ENCODE measurements at regions not wholly inside any gene's neighbourhood (a gene's known extent, or its start where the extent isn't known, plus 50 kb on each side); places are given as distances from the start of the nearest gene placed in this dataset.

DNA sequence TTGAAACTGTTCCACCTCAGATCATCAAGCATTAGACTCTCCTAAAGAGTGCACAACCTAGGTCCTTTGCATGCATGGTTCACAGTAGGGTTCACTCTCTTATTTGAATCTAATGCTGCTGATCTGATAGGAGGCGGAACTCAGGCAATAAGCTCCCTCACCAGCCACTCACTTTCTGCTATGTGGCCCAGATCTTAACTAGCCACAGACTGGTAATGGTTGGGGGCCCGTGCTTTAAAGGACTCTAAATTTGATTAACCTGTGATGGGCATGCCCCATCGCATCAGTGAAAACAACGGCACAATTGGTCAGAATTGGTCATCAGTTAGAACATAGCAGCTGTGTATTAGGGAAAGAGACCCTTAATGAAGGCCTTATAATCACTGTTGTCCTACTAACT lies 753.7 kb upstream of the SORCS1 start:
- no peaks in the 10 kb centered on the region for H3K27me3 ChIP-seq (ENCODE audit: insufficient read depth, low read length, poor library complexity, severe bottlenecking)
- no peaks in the 10 kb centered on the region for H3K9me2 ChIP-seq (replicated peaks; ENCODE audit: low read depth, low read length)
- H3K4me3 ChIP-seq (ENCODE audit: low read length, poor library complexity, severe bottlenecking) = no peak overlapping the region
- H3K36me3 ChIP-seq (ENCODE audit: insufficient read depth, low read length) = no peaks in the 10 kb centered on the region
- no peak for TF ChIP-seq EZH2phosphoT487 (IDR thresholded peaks at IDR 0.05; ENCODE audit: borderline replicate concordance)
- H3K79me2 ChIP-seq (ENCODE audit: insufficient read depth, low read length) = no peaks in the 10 kb centered on the region
- H3K9ac ChIP-seq (ENCODE audit: low read depth, low read length, poor library complexity, severe bottlenecking) = no peak overlapping the region
- H3K4me2 ChIP-seq (ENCODE audit: low read depth, low read length, poor library complexity, severe bottlenecking) = no peak overlapping the region
- H3K4me1 ChIP-seq (ENCODE audit: insufficient read depth, low read length, poor library complexity, severe bottlenecking) = no peaks in the 10 kb centered on the region
- no peaks in the 10 kb centered on the region for H4K20me1 ChIP-seq (ENCODE audit: insufficient read depth, low read length, poor library complexity, severe bottlenecking)
- H3F3A ChIP-seq (ENCODE audit: low read depth) = no peaks in the 10 kb centered on the region
- no peak overlapping the region for H2AFZ ChIP-seq (ENCODE audit: low read length)
- H3K9me3 ChIP-seq (ENCODE audit: insufficient read depth, low read depth, low read length) = no peaks in the 10 kb centered on the region

DNA sequence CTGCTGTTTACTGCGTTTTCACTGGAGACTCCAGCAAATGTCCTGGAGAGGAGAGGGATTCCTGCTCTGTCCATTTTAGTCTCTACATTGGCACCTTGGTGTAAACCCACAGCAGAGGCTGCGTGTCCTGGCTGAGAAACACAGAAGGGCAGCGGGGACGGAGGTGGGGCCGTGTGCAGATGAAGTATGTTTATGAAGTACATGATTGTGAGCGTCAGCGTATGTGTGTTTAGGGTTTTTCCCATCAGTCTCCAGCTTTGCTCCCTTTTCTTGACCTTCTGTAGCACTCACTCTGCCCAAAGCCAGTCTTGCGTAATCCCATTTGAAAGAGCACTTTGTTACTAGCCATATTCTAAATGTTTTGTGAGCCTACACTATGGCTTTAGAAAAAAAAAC lies 750.7 kb upstream of the SORCS1 start:
- H3K4me3 ChIP-seq (ENCODE audit: low read length, poor library complexity, severe bottlenecking) = no peak overlapping the region
- H3K27me3 ChIP-seq (ENCODE audit: insufficient read depth, low read length, poor library complexity, severe bottlenecking) = no peaks in the 10 kb centered on the region
- TF ChIP-seq, protein P1, sequence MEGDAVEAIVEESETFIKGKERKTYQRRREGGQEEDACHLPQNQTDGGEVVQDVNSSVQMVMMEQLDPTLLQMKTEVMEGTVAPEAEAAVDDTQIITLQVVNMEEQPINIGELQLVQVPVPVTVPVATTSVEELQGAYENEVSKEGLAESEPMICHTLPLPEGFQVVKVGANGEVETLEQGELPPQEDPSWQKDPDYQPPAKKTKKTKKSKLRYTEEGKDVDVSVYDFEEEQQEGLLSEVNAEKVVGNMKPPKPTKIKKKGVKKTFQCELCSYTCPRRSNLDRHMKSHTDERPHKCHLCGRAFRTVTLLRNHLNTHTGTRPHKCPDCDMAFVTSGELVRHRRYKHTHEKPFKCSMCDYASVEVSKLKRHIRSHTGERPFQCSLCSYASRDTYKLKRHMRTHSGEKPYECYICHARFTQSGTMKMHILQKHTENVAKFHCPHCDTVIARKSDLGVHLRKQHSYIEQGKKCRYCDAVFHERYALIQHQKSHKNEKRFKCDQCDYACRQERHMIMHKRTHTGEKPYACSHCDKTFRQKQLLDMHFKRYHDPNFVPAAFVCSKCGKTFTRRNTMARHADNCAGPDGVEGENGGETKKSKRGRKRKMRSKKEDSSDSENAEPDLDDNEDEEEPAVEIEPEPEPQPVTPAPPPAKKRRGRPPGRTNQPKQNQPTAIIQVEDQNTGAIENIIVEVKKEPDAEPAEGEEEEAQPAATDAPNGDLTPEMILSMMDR (conservative IDR thresholded peaks at IDR 0.05; ENCODE audit: low read length) = no peak
- TF ChIP-seq EZH2phosphoT487 (IDR thresholded peaks at IDR 0.05; ENCODE audit: borderline replicate concordance) = no peak
- no peaks in the 10 kb centered on the region for H3K79me2 ChIP-seq (ENCODE audit: insufficient read depth, low read length)
- H3K9me2 ChIP-seq (replicated peaks; ENCODE audit: low read depth, low read length) = no peaks in the 10 kb centered on the region
- H3K9ac ChIP-seq (ENCODE audit: low read depth, low read length, poor library complexity, severe bottlenecking) = no peak overlapping the region
- H3K4me1 ChIP-seq (ENCODE audit: insufficient read depth, low read length, poor library complexity, severe bottlenecking) = no peaks in the 10 kb centered on the region
- no peaks in the 10 kb centered on the region for H3F3A ChIP-seq (ENCODE audit: low read depth)
- no peaks in the 10 kb centered on the region for H3K36me3 ChIP-seq (ENCODE audit: insufficient read depth, low read length)
- H4K20me1 ChIP-seq (ENCODE audit: insufficient read depth, low read length, poor library complexity, severe bottlenecking) = no peaks in the 10 kb centered on the region
- no peak overlapping the region for H3K4me2 ChIP-seq (ENCODE audit: low read depth, low read length, poor library complexity, severe bottlenecking)
- H2AFZ ChIP-seq (ENCODE audit: low read length) = no peak overlapping the region
- no peaks in the 10 kb centered on the region for H3K9me3 ChIP-seq (ENCODE audit: insufficient read depth, low read depth, low read length)

DNA sequence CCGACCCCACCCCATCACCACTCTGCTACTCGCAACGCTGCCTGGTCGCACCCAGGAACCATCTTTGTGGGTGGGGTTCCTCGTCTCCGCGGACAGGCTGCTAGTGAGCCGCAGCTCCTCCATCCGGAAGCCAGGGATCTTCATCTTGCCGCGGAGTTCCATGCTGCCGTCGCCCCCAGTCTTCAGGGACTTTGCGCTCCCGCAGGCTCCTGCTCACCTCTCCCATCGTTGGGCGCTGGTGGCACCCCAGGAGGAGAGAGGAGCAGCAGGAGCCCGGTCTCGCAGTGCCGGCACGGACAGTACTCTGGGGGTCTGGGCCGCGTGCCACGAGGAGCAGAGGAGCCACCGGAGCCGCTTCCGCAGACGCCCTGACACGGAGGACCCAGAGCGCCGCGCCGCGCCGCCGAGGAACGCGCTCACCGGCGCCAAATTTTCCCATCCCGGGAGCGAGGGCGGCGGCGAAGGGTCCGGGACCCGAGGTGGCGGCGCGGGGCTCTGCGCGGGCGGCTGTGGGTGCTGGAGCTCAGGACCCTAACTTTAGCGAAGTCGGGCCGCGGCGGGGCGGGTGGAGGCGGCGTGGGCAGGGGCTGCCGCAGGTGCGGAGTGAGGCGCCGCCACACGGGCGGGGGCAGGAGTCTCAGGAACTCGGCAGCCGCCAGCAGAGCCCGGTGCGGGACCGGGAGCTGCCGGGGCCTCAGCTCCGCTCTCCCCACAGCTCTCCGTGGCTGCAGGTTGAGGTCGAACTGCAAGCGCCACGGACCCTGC lies 750.1 kb upstream of the SORCS1 start:
- Histone ChIP-seq H4K20me1 (ENCODE audit: insufficient read depth, low read length, poor library complexity, severe bottlenecking) (no peaks in the 10 kb centered on the region), H3K79me2 (ENCODE audit: insufficient read depth, low read length) (no peaks in the 10 kb centered on the region), H3F3A (ENCODE audit: low read depth) (no peaks in the 10 kb centered on the region), H2AFZ (ENCODE audit: low read length) (no peak overlapping the region), H3K4me3 (ENCODE audit: low read length, poor library complexity, severe bottlenecking) (no peak overlapping the region), H3K9ac (ENCODE audit: low read depth, low read length, poor library complexity, severe bottlenecking) (no peak overlapping the region), H3K9me2 (replicated peaks; ENCODE audit: low read depth, low read length) (no peaks in the 10 kb centered on the region), H3K27me3 (ENCODE audit: insufficient read depth, low read length, poor library complexity, severe bottlenecking) (no peaks in the 10 kb centered on the region), H3K4me2 (ENCODE audit: low read depth, low read length, poor library complexity, severe bottlenecking) (no peak overlapping the region), H3K9me3 (ENCODE audit: insufficient read depth, low read depth, low read length) (no peaks in the 10 kb centered on the region), H3K36me3 (ENCODE audit: insufficient read depth, low read length) (no peaks in the 10 kb centered on the region), H3K4me1 (ENCODE audit: insufficient read depth, low read length, poor library complexity, severe bottlenecking) (no peaks in the 10 kb centered on the region)
- TF ChIP-seq, protein P1 (conservative IDR thresholded peaks at IDR 0.05; ENCODE audit: low read length) = no peak
- no peak for TF ChIP-seq EZH2phosphoT487 (IDR thresholded peaks at IDR 0.05; ENCODE audit: borderline replicate concordance)

Measured in Loucy (cell line).